Kidney (tissue), 13 donors: ENCODE measurements at regions not wholly inside any gene's neighbourhood (a gene's known extent, or its start where the extent isn't known, plus 50 kb on each side); places are given as distances from the start of the nearest gene placed in this dataset.
"Not testable (repeated sequence)": the region's sequence is repeated elsewhere in the genome, so short reads cannot be mapped to it uniquely, and the experiment has no call there.

Source experiments
- DNase-seq, 5 donors: peaks; one replicate each; pipeline ENCODE4 v3.0.0-alpha.2; 2013 to 2020
- FAIRE-seq: peaks from 2 replicates; lab custom pipeline; 2012; peaks lifted over from hg19 to GRCh38; lab: Jason Lieb, UNC
- H3K27ac ChIP-seq, 2 donors: one replicate each; pipeline ENCODE4 v1.7.0; 2013; ENCODE audit warnings: low read depth in 2 of 2, low read length in 2 of 2, inconsistent platforms in 1 of 2
- H3K27me3 ChIP-seq: one replicate; pipeline ENCODE4 v1.7.1; 2013; ENCODE audit warnings: low read length, inconsistent platforms; ENCODE audit not compliant: control insufficient read depth, insufficient read depth
- H3K36me3 ChIP-seq, 3 donors: one replicate each; pipeline versions ENCODE4 v1.7.0 to v1.7.1; 2013; ENCODE audit warnings: low read length in 3 of 3, control low read depth in 1 of 3, inconsistent platforms in 1 of 3; ENCODE audit not compliant: insufficient read depth in 3 of 3, control insufficient read depth in 2 of 3
- H3K4me1 ChIP-seq, 3 donors: one replicate each; pipeline versions ENCODE4 v1.7.0 to v1.7.1; 2013; ENCODE audit warnings: low read length in 3 of 3, inconsistent platforms in 1 of 3, low read depth in 1 of 3; ENCODE audit not compliant: control insufficient read depth in 2 of 3, insufficient read depth in 2 of 3
- H3K4me3 ChIP-seq, 3 donors: one replicate each; pipeline versions ENCODE4 v1.7.0 to v1.8.1; 2013; ENCODE audit warnings: low read length in 3 of 3, control low read depth in 1 of 3, inconsistent platforms in 1 of 3
- H3K9ac ChIP-seq, 3 donors: one replicate each; pipeline versions ENCODE4 v1.7.0 to v1.7.1; 2013; ENCODE audit warnings: low read length in 3 of 3, control low read depth in 1 of 3, inconsistent platforms in 1 of 3
- H3K9me3 ChIP-seq, 3 donors: one replicate each; pipeline versions ENCODE4 v1.7.0 to v1.7.1; 2013; ENCODE audit warnings: low read length in 3 of 3, control low read depth in 1 of 3, inconsistent platforms in 1 of 3; ENCODE audit not compliant: control insufficient read depth in 2 of 3, insufficient read depth in 1 of 3
- intact Hi-C: fragments of 100-400 bp; cut with DNase I; formaldehyde crosslinking; loops from one replicate; pipeline ENCODE4 v1.11.1; 2022
- TF ChIP-seq, protein P1 (sequence below): IDR thresholded peaks from 3 replicates; pipeline ENCODE4 v1.5.1; 2012; ENCODE audit warnings: mild to moderate bottlenecking, moderate library complexity, borderline replicate concordance; ENCODE audit not compliant: insufficient read depth; ENCODE audit errors: extremely low read depth
- donor health status: control.
- donor health status: control.
- donor health status: control.
- donor health status: control.
- donor health status: control.
- donor health status: DM: yes; HTN: yes; CAD: no.
- donor health status: Normal renal cell carcinoma (clear cell type).

DNA sequence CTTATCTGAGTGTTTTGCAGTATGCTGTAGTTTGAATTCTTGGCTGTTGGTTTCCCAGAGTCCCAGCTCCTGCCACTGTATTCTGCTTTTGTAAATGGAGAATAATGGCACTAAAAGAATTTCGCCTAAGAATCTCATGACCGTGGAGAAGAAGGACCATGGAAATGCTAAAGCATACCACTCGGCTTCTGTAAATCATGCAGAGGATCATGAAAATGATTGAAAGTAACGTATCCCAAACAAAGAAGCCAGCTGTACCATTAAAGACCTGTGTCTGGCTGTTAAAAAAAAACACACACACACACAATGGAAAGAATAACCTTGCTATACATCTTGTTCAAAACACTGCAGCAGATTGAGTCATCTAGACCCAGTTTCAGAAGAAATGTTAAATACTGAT, 287.9 kb downstream of the ZNF326 start:
- H3K27me3 ChIP-seq: no peaks in the 10 kb centered on the region
- no peak for FAIRE-seq
- H3K4me1 ChIP-seq: no peaks in the 10 kb centered on the region
- no peak overlapping the region for H3K9ac ChIP-seq
- H3K27ac ChIP-seq: no peak overlapping the region
- DNase-seq: no peak
- TF ChIP-seq, protein P1, sequence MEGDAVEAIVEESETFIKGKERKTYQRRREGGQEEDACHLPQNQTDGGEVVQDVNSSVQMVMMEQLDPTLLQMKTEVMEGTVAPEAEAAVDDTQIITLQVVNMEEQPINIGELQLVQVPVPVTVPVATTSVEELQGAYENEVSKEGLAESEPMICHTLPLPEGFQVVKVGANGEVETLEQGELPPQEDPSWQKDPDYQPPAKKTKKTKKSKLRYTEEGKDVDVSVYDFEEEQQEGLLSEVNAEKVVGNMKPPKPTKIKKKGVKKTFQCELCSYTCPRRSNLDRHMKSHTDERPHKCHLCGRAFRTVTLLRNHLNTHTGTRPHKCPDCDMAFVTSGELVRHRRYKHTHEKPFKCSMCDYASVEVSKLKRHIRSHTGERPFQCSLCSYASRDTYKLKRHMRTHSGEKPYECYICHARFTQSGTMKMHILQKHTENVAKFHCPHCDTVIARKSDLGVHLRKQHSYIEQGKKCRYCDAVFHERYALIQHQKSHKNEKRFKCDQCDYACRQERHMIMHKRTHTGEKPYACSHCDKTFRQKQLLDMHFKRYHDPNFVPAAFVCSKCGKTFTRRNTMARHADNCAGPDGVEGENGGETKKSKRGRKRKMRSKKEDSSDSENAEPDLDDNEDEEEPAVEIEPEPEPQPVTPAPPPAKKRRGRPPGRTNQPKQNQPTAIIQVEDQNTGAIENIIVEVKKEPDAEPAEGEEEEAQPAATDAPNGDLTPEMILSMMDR: no peak
- H3K4me3 ChIP-seq: no peak overlapping the region
- H3K9me3 ChIP-seq: no peaks in the 10 kb centered on the region
- intact Hi-C loops: no loop called here
- H3K36me3 ChIP-seq: no peaks in the 10 kb centered on the region

DNA sequence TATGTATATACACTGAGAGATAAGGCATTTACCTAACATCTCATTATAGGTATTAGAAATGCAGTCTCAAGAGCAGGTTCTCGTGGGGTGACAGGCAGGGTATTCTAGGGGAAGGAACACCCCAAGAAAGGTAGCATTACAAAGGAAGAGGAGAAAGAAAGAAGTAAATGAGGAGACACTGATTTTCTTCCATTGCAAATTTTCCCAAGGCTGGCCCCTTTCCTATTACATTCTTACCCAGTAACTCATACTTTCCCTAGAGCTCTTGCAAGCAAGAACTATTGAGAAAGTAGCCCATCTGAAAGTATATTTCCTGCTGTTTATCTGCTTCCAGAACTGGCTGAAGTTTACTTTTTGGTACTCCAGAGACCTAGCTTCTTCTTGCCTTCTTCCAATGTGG, 287.0 kb downstream of the ZNF326 start:
- H3K4me3 ChIP-seq, H3K27ac ChIP-seq, H3K27me3 ChIP-seq, H3K9ac ChIP-seq, H3K36me3 ChIP-seq, intact Hi-C loops, H3K9me3 ChIP-seq, FAIRE-seq, DNase-seq, H3K4me1 ChIP-seq: not testable (repeated sequence)

DNA sequence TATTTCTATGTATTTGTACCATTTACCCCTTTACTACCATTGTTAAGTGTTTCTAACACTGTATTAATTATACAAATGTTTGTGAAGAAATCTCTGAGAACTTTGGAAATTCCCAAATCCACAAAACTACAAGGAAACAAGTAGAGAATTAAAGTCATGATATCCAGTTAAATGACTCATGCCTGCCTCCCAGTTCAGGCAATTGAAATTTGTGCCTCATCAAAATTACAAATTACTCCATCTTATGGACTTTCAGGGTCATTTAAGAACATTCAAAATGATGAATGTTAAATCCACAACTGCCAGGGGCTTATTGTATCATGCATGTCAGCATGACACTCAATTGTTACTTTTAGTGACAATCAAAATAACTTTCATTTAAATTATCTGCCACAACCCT, 282.4 kb downstream of the ZNF326 start:
- no peak overlapping the region for H3K9ac ChIP-seq
- H3K4me3 ChIP-seq: no peak overlapping the region
- no peak for DNase-seq
- no peaks in the 10 kb centered on the region for H3K36me3 ChIP-seq
- H3K27ac ChIP-seq: no peak overlapping the region
- H3K4me1 ChIP-seq: no peaks in the 10 kb centered on the region
- intact Hi-C loops: no loop called here
- no peak for FAIRE-seq
- TF ChIP-seq, protein P1: no peak
- H3K27me3 ChIP-seq: no peaks in the 10 kb centered on the region
- no peaks in the 10 kb centered on the region for H3K9me3 ChIP-seq

DNA sequence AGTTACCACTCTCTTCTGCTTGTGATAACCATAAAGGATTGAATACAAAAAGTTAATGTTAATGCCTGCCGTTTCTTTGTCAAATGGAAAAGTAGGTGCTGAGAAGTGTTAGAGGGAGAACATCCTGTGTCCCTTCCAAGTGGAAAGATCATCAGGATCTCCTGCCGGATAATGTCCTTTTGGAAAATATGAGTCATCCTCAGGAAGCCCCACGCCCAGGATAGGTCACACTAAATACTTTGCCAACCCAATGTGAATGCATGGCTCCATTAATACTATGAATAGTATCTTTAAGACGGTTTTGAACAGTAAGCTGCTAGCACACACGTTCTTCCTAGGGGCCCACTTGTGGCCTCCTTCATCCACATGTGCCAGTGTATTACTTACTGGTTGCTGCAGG, 279.5 kb downstream of the ZNF326 start:
- TF ChIP-seq, protein P1: no peak
- no peaks in the 10 kb centered on the region for H3K4me1 ChIP-seq
- no peak overlapping the region for H3K27ac ChIP-seq
- no peak overlapping the region for H3K4me3 ChIP-seq
- FAIRE-seq (no peak), DNase-seq (no peak)
- intact Hi-C loops: no loop called here
- no peaks in the 10 kb centered on the region for H3K27me3 ChIP-seq
- H3K9me3 ChIP-seq: no peaks in the 10 kb centered on the region
- H3K36me3 ChIP-seq: no peaks in the 10 kb centered on the region
- no peak overlapping the region for H3K9ac ChIP-seq
